ENCODE measurements at regions not wholly inside any gene's neighbourhood (a gene's known extent, or its start where the extent isn't known, plus 50 kb on each side); places are given as distances from the start of the nearest gene placed in this dataset.

DNA sequence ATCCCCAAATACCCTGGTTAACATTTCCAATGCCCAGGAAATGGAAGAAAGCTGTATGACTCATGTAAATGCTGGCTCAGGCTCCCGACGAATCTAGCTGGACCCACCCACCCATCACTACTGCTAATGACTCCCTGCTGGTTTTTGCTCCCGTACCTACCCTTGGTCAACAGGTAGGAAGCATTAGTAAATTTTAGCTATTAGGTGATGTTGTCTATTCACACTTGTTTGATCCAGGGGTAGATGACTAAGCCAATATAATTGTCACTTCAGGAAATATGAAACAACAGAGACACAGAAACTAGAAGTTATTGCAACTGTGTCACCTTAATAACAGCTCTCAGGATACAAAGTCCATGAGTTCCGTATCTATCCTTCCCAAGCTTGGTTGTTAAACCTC is 94.4 kb upstream of the BEND6 start:
- TF ChIP-seq YY1 (IDR thresholded peaks at IDR 0.05): no peak
- TF ChIP-seq, protein P1, sequence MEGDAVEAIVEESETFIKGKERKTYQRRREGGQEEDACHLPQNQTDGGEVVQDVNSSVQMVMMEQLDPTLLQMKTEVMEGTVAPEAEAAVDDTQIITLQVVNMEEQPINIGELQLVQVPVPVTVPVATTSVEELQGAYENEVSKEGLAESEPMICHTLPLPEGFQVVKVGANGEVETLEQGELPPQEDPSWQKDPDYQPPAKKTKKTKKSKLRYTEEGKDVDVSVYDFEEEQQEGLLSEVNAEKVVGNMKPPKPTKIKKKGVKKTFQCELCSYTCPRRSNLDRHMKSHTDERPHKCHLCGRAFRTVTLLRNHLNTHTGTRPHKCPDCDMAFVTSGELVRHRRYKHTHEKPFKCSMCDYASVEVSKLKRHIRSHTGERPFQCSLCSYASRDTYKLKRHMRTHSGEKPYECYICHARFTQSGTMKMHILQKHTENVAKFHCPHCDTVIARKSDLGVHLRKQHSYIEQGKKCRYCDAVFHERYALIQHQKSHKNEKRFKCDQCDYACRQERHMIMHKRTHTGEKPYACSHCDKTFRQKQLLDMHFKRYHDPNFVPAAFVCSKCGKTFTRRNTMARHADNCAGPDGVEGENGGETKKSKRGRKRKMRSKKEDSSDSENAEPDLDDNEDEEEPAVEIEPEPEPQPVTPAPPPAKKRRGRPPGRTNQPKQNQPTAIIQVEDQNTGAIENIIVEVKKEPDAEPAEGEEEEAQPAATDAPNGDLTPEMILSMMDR (IDR thresholded peaks at IDR 0.05; ENCODE audit: low read depth, low read length, missing input control): no peak
- TF ChIP-seq, protein P2, sequence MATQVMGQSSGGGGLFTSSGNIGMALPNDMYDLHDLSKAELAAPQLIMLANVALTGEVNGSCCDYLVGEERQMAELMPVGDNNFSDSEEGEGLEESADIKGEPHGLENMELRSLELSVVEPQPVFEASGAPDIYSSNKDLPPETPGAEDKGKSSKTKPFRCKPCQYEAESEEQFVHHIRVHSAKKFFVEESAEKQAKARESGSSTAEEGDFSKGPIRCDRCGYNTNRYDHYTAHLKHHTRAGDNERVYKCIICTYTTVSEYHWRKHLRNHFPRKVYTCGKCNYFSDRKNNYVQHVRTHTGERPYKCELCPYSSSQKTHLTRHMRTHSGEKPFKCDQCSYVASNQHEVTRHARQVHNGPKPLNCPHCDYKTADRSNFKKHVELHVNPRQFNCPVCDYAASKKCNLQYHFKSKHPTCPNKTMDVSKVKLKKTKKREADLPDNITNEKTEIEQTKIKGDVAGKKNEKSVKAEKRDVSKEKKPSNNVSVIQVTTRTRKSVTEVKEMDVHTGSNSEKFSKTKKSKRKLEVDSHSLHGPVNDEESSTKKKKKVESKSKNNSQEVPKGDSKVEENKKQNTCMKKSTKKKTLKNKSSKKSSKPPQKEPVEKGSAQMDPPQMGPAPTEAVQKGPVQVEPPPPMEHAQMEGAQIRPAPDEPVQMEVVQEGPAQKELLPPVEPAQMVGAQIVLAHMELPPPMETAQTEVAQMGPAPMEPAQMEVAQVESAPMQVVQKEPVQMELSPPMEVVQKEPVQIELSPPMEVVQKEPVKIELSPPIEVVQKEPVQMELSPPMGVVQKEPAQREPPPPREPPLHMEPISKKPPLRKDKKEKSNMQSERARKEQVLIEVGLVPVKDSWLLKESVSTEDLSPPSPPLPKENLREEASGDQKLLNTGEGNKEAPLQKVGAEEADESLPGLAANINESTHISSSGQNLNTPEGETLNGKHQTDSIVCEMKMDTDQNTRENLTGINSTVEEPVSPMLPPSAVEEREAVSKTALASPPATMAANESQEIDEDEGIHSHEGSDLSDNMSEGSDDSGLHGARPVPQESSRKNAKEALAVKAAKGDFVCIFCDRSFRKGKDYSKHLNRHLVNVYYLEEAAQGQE (IDR thresholded peaks at IDR 0.05): no peak
- TF ChIP-seq, protein P3, sequence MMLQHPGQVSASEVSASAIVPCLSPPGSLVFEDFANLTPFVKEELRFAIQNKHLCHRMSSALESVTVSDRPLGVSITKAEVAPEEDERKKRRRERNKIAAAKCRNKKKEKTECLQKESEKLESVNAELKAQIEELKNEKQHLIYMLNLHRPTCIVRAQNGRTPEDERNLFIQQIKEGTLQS (IDR thresholded peaks at IDR 0.05): no peak
- no peak for TF ChIP-seq JUND (IDR thresholded peaks at IDR 0.05)
